ENCODE measurements at regions not wholly inside any gene's neighbourhood (a gene's known extent, or its start where the extent isn't known, plus 50 kb on each side); places are given as distances from the start of the nearest gene placed in this dataset.

DNA sequence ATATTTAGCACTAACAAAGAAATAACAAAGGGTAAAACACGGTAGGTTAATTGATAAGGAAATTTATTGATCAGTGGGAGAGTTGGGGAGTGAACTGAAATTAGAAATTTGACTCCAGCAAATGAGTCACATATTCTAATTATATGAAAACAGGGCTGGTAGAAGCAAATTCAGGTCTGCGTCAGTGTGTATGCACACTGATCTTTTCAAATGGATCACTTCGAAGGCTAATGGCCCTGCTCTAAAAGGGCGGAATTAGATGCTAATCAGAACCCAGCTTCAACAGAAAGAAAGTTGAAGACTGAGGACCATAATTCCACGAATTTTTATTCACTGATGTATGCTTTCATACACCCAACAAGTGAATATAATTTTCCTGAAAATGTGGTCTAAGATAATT, 762.4 kb upstream of the DPPA4 start:
- TF ChIP-seq, protein P1, sequence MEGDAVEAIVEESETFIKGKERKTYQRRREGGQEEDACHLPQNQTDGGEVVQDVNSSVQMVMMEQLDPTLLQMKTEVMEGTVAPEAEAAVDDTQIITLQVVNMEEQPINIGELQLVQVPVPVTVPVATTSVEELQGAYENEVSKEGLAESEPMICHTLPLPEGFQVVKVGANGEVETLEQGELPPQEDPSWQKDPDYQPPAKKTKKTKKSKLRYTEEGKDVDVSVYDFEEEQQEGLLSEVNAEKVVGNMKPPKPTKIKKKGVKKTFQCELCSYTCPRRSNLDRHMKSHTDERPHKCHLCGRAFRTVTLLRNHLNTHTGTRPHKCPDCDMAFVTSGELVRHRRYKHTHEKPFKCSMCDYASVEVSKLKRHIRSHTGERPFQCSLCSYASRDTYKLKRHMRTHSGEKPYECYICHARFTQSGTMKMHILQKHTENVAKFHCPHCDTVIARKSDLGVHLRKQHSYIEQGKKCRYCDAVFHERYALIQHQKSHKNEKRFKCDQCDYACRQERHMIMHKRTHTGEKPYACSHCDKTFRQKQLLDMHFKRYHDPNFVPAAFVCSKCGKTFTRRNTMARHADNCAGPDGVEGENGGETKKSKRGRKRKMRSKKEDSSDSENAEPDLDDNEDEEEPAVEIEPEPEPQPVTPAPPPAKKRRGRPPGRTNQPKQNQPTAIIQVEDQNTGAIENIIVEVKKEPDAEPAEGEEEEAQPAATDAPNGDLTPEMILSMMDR (IDR thresholded peaks at IDR 0.05), result no peak
- TF ChIP-seq EP300 (IDR thresholded peaks at IDR 0.05), result no peak
